Spinal cord (tissue), 9 donors: ENCODE measurements at regions not wholly inside any gene's neighbourhood (a gene's known extent, or its start where the extent isn't known, plus 50 kb on each side); places are given as distances from the start of the nearest gene placed in this dataset.

Source experiments
- DNase-seq, 6 donors: peaks; one replicate each; pipeline versions ENCODE4 v3.0.0 to v3.0.0-alpha.2; 2013 to 2015; ENCODE audit warnings: low spot score in 6 of 6, low read depth in 4 of 6
- H3K27ac ChIP-seq: one replicate; pipeline ENCODE4 v1.5.1; 2013; ENCODE audit warnings: low read depth, low read length, control low read depth
- H3K27me3 ChIP-seq: one replicate; pipeline ENCODE4 v1.6.1; 2013; ENCODE audit warnings: low read length; ENCODE audit not compliant: control insufficient read depth, insufficient read depth
- H3K36me3 ChIP-seq: one replicate; pipeline ENCODE4 v1.6.1; 2013; ENCODE audit warnings: low read length; ENCODE audit not compliant: control insufficient read depth, insufficient read depth
- H3K4me1 ChIP-seq: one replicate; pipeline ENCODE4 v1.6.1; 2013; ENCODE audit warnings: low read length; ENCODE audit not compliant: control insufficient read depth, insufficient read depth
- H3K4me3 ChIP-seq: one replicate; pipeline ENCODE4 v1.5.1; 2013; ENCODE audit warnings: low read depth, low read length, control low read depth
- H3K9me3 ChIP-seq: one replicate; pipeline ENCODE4 v1.6.1; 2013; ENCODE audit warnings: low read length; ENCODE audit not compliant: control insufficient read depth, insufficient read depth
- WGBS: methylation state at CpG from one replicate; pipeline ENCODE4 v1.1.5; 2013; ENCODE audit warnings: missing lambda C conversion rate; ENCODE audit not compliant: insufficient coverage; 5-methylcytosine and 5-hydroxymethylcytosine counted together
- donor health status: healthy.

DNA sequence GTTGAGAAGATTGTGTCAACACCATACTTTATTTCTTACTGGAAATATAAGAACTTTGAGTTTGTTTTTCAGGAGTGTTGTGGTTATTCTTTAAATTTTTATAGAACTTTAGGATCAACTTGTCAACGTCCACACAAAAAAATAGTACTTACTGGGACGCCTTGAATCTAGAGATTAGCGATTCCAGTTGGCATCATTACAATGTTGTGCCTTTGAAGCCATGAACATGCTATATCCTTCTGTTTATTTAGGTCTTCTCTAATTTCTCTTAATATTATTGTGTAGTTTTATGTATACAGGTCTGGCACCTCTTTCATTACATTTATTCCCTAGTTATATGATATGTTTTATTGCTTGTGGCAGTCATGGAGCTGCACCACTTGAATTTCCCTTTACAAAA, 320.8 kb upstream of the CCDC196 start:
- DNase-seq, result no peak
- no peak overlapping the region for H3K27ac ChIP-seq
- H3K4me1 ChIP-seq, result no peaks in the 10 kb centered on the region
- 80% methylated on average over 1 of the region's 3 CpGs for WGBS
- H3K27me3 ChIP-seq, result no peaks in the 10 kb centered on the region
- no peak overlapping the region for H3K4me3 ChIP-seq
- no peaks in the 10 kb centered on the region for H3K36me3 ChIP-seq
- no peaks in the 10 kb centered on the region for H3K9me3 ChIP-seq

DNA sequence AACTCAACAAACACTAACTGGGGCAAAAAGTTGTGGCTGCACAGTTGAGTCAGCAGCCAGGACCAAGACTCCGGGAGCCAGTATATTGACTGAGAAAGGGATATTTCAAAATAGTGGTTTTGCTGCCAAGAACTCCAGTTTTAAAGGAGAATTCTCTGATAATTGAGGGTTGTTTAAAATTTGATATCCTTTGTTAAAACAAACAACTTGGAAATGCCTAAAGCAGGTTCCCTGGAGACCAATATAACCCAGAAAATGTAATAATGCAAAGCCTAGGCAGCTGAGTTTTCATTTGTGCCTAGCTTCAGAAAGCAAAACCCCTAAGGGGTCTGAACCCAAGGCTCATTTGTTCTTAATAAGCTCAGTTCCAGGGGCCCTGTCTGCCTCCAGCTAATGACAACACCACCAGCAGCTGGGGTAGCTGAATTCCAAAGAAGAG, 311.7 kb upstream of the CCDC196 start:
- no peaks in the 10 kb centered on the region for H3K36me3 ChIP-seq
- no peak overlapping the region for H3K4me3 ChIP-seq
- DNase-seq, result peak in 2 of 6 donors; percentile 6 to 85
- WGBS, result 60% methylated on average over 1 of the region's 1 CpG
- no peaks in the 10 kb centered on the region for H3K4me1 ChIP-seq
- no peaks in the 10 kb centered on the region for H3K27me3 ChIP-seq
- H3K9me3 ChIP-seq, result peaks cover 2% of the 10 kb centered on the region
- no peak overlapping the region for H3K27ac ChIP-seq

DNA sequence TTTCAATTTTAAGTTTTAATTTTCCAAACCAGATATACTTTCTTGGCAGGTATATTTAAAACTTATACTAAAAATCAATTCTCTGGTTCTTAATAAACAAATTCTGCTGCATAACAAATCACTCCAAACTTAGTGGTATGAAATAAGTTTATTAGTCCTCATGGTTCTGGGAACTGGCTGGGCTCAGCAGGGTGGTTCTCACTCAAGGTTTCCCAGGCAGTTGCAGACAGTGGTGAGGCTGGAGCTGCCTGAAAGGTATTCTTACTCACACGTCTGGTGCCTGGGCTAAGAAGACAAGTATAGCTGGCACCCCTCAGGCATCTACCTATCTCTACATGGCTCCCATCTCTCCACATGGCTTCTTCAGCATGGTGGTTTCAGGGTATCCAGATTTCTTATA, 308.2 kb upstream of the CCDC196 start:
- no peaks in the 10 kb centered on the region for H3K4me1 ChIP-seq
- peaks cover 2% of the 10 kb centered on the region for H3K9me3 ChIP-seq
- no peaks in the 10 kb centered on the region for H3K27me3 ChIP-seq
- no CpG with 5 or more reads among the region's 1 CpG for WGBS
- H3K27ac ChIP-seq, result no peak overlapping the region
- DNase-seq, result no peak
- H3K4me3 ChIP-seq, result no peak overlapping the region
- no peaks in the 10 kb centered on the region for H3K36me3 ChIP-seq

DNA sequence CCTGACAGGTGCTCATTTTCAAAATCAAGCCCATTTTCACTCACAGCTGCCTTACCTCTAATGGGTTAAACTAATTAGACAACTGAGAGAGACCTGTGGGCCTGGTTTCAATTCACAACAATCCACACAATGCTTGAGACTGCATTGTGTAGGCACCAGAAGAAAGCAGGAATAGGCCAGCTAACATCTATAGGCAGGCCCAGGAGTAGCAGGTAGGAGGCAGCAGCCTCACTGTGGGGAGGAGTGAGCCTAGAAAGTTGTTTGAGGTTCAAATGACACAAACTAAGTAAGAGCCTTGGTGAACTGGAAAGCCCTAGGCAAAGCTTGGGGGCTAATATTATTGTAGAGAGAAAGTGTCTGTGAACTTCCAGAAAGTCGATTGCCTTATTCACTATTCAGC, 289.5 kb upstream of the CCDC196 start:
- no peak for DNase-seq
- Histone ChIP-seq H3K4me1 (no peaks in the 10 kb centered on the region), H3K36me3 (no peaks in the 10 kb centered on the region), H3K27ac (no peak overlapping the region), H3K27me3 (no peaks in the 10 kb centered on the region), H3K9me3 (no peaks in the 10 kb centered on the region), H3K4me3 (no peak overlapping the region)
- 100% methylated on average over 1 of the region's 1 CpG for WGBS

DNA sequence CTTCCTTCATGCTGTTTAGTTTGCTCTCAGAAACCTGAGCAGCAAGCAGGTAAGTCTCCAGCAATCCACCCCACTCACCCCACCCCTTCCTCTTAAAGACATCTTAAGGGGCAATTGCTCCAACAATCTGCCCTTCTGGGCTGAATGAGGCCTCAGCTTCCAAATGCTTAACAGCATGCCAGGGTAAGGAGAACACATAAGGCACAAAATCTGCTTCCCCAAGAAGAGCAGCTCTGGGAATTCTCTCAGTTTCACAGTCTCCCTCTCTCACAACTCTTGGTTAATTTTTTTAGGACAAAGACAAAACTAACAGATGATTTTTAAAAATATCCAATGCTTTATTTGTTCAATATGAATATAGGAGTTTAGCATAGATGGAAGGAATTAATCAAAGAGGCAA, 288.9 kb upstream of the CCDC196 start:
- Histone ChIP-seq H3K36me3 (no peaks in the 10 kb centered on the region), H3K27me3 (no peaks in the 10 kb centered on the region), H3K27ac (no peak overlapping the region), H3K4me1 (no peaks in the 10 kb centered on the region), H3K9me3 (no peaks in the 10 kb centered on the region), H3K4me3 (no peak overlapping the region)
- peak in 1 of 6 donors; percentile 63 for DNase-seq

DNA sequence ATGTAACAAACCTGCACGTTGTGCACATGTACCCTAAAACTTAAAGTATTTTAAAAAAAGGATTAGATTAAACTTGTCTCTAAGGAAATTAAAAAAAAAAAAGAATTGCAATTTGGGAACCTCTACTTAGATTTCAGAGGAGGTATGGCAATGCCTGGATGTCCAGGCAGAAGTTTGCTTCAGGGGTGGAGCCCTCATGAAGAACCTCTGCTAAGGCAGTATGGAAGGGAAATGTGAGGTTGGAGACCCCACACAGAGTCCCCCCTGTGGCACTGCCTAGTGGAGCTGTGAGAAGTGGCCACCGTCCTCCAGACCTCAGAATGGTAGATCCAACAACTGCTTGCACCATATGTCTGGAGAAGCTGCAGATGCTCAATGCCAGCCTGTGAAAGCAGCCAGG, 279.6 kb upstream of the CCDC196 start:
- no peaks in the 10 kb centered on the region for H3K27me3 ChIP-seq
- no peaks in the 10 kb centered on the region for H3K36me3 ChIP-seq
- H3K4me3 ChIP-seq, result no peak overlapping the region
- no peaks in the 10 kb centered on the region for H3K4me1 ChIP-seq
- 75% methylated on average over 1 of the region's 2 CpGs for WGBS
- no peak overlapping the region for H3K27ac ChIP-seq
- peaks cover 6% of the 10 kb centered on the region for H3K9me3 ChIP-seq
- DNase-seq, result no peak

DNA sequence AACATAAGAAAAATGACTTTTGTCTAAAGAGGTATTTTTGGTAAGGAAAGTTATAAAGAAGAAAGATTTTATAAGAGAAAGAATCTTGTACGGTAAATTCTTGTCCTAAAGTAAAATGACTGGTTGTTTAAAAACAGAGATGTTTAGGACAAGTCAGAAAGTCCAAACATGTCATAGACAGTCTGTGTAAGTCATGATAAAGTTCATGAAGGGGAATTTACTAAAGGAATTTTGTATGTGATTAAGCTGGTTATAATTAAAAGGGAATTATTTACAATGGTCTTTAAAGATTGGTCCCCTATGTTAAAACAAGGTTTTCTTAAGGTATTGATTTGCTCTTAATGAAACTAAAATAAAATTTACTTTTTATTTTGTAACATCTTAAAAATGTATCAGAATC, 269.4 kb upstream of the CCDC196 start:
- H3K4me1 ChIP-seq, result no peaks in the 10 kb centered on the region
- no peak overlapping the region for H3K27ac ChIP-seq
- WGBS, result 83% methylated on average over 1 of the region's 1 CpG
- H3K9me3 ChIP-seq, result peaks cover 4% of the 10 kb centered on the region
- DNase-seq, result no peak
- no peaks in the 10 kb centered on the region for H3K27me3 ChIP-seq
- H3K36me3 ChIP-seq, result no peaks in the 10 kb centered on the region
- H3K4me3 ChIP-seq, result no peak overlapping the region

DNA sequence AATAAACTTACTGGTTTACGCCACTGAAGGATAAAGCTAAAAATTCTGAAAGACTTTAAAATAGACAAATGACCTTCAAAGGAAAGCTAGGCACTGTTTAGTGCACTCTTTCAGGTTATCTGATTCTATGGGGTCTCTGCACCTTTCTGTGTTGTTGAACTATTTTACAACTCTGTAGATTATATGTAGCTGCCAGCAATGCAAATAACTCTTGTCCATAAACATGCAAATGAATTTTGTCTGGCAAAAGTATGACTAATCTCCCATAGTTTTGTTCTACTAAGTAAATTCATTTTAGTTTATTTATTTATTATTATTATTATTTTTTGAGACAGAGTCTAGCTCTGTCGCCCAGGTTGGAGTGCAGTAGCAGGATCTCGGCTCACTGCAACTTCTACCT, 266.3 kb upstream of the CCDC196 start:
- H3K27ac ChIP-seq, result no peak overlapping the region
- DNase-seq, result no peak
- no CpG with 5 or more reads among the region's 3 CpGs for WGBS
- no peaks in the 10 kb centered on the region for H3K4me1 ChIP-seq
- no peak overlapping the region for H3K4me3 ChIP-seq
- H3K27me3 ChIP-seq, result no peaks in the 10 kb centered on the region
- H3K9me3 ChIP-seq, result peaks cover 4% of the 10 kb centered on the region
- no peaks in the 10 kb centered on the region for H3K36me3 ChIP-seq

DNA sequence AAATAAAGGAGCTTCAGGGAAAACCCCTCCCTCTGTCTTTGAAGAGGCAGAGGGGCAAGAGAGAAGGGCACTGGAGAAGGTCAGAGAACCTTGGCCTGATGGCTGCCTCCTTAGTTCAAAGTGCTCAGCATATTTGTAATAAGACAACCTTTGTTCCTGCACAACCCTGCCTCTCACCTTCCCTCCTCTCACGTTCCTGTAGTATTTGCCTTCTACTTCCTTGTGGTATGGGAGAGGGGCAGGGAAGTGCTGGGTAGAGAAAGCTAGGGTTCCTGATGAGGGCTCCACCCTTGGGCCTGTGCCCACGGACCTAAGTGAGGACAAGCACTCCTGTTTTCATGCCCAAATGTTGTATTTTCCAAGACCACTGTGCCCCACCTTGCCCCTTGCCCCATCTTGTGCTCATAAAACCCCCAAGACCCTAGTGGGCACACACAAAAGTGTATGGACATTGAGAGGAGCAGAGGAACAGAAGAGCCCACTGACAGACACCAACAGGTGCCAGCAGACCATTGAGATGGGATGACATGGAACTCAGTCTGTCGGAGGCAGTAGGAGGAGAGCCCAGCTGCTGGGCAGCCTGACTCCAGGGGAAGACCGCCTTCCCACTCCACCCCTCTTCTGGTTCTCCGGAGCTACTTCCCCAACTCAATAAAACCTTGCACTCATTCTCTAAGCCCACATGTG, 261.5 kb upstream of the CCDC196 start:
- Histone ChIP-seq H3K4me1 (no peaks in the 10 kb centered on the region), H3K4me3 (no peak overlapping the region), H3K9me3 (no peaks in the 10 kb centered on the region), H3K27ac (no peak overlapping the region), H3K27me3 (no peaks in the 10 kb centered on the region), H3K36me3 (no peaks in the 10 kb centered on the region)
- WGBS, result 100% methylated on average over 2 of the region's 5 CpGs
- DNase-seq, result no peak

DNA sequence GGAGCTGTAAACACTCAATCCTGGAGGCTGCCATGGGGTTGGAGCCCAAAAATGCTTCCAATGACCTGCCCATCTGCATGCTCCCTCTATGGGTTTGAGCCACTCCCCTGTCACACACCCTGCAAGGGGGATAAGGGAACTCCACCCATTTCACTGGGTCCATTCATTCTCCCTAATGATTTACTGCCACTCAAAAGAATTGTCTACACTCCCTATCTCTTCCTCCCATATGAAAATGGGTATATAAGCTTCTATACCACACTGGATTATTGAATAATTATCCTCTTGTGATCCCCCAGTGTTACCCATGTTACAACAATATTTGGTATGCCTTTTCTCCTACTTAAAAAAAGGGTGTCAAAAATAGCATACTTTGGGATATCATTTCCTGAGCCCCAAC, 260.8 kb upstream of the CCDC196 start:
- Histone ChIP-seq H3K9me3 (no peaks in the 10 kb centered on the region), H3K36me3 (no peaks in the 10 kb centered on the region), H3K27me3 (no peaks in the 10 kb centered on the region), H3K4me3 (no peak overlapping the region), H3K27ac (no peak overlapping the region), H3K4me1 (no peaks in the 10 kb centered on the region)
- no peak for DNase-seq
